C4-2B (cell line): ENCODE measurements at regions not wholly inside any gene's neighbourhood (a gene's known extent, or its start where the extent isn't known, plus 50 kb on each side); places are given as distances from the start of the nearest gene placed in this dataset.

ENCODE experiments used
- ZFX ChIP-seq: fragments of 450-650 bp; IDR thresholded peaks from 2 replicates; pipeline ENCODE4 v1.6.1; 2017
- TF ChIP-seq, protein P1 (sequence below): fragments of 450-650 bp; conservative IDR thresholded peaks from 2 replicates; pipeline ENCODE4 v1.5.1; 2017; ENCODE audit warnings: mild to moderate bottlenecking

- TF ChIP-seq, protein P1, sequence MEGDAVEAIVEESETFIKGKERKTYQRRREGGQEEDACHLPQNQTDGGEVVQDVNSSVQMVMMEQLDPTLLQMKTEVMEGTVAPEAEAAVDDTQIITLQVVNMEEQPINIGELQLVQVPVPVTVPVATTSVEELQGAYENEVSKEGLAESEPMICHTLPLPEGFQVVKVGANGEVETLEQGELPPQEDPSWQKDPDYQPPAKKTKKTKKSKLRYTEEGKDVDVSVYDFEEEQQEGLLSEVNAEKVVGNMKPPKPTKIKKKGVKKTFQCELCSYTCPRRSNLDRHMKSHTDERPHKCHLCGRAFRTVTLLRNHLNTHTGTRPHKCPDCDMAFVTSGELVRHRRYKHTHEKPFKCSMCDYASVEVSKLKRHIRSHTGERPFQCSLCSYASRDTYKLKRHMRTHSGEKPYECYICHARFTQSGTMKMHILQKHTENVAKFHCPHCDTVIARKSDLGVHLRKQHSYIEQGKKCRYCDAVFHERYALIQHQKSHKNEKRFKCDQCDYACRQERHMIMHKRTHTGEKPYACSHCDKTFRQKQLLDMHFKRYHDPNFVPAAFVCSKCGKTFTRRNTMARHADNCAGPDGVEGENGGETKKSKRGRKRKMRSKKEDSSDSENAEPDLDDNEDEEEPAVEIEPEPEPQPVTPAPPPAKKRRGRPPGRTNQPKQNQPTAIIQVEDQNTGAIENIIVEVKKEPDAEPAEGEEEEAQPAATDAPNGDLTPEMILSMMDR: no peak
- TF ChIP-seq ZFX: no peak
Measured at GRCh38 chr6:82015526-82015925, 232.0 kb downstream of the IBTK start.
